HCT116 (cell line): ENCODE measurements at regions not wholly inside any gene's neighbourhood (a gene's known extent, or its start where the extent isn't known, plus 50 kb on each side); places are given as distances from the start of the nearest gene placed in this dataset.
A peak's percentile ranks its signal among the peaks of the same experiment; 100 is the strongest.
"Not testable (repeated sequence)": the region's sequence is repeated elsewhere in the genome, so short reads cannot be mapped to it uniquely, and the experiment has no call there.

Experiments
- ATAC-seq: fragments of 200-7000 bp; cut with Tn5 transposase; 2 replicates; pipeline ENCODE4 v1.9.1; 2020; ENCODE audit warnings: mild to moderate bottlenecking, moderate library complexity
- BruUV-seq: library from RNA; stranded (reverse); fragments of 400-500 nt; replicated peaks from 2 replicates; lab custom pipeline; 2021; lab: Mats Ljungman, UMichigan
- CTCF ChIA-PET: fragments of 300-600 bp; sonication (Branson Sonifier 250); formaldehyde crosslinking; loops from one replicate; lab custom pipeline; 2021; ENCODE audit warnings: antibody characterized with exemption; lab: Charles Lee
- POLR2A ChIA-PET: fragments of 300-600, 350-600 bp; sonication (Branson Sonifier 250); formaldehyde crosslinking; loops from one replicate; lab custom pipeline; 2021; ENCODE audit warnings: antibody characterized with exemption; lab: Charles Lee
- RAD21 ChIA-PET, 2 experiments: fragments of 300-600 bp; sonication (Branson Sonifier 250); formaldehyde crosslinking; loops; one replicate each; lab custom pipeline; 2023; ENCODE audit warnings: low total read pairs in 2 of 2; ENCODE audit not compliant: uncharacterized antibody in 2 of 2, unreplicated experiment in 2 of 2, low non-redundant PET in 1 of 2; lab: Charles Lee
- DNase-seq: peaks from one replicate; pipeline ENCODE4 v3.0.0-alpha.2; 2010; ENCODE audit warnings: low read depth, low spot score
- H2AFZ ChIP-seq: fragments of 200-600 bp; shearing (Covaris generic), sonication (generic); 2 replicates; pipeline ENCODE4 v1.6.1; 2017; ENCODE audit warnings: low read depth, mixed run types, mixed read lengths, antibody characterized with exemption, low read length; ENCODE audit not compliant: poor library complexity, severe bottlenecking
- H3K27ac ChIP-seq: 2 replicates; pipeline ENCODE4 v1.5.1; 2012; ENCODE audit warnings: low read depth, low read length
- H3K27me3 ChIP-seq: fragments of 200-600 bp; sonication (generic); 2 replicates; pipeline ENCODE4 v1.6.1; 2016; ENCODE audit warnings: mixed run types, low read length, mixed read lengths; ENCODE audit not compliant: insufficient read depth
- H3K36me3 ChIP-seq, 2 experiments: fragments of 200-500 bp in 1 of 2; fragments of 200-600 bp in 1 of 2; sonication (Bioruptor generic) in 1 of 2; sonication (generic) in 1 of 2; 2 replicates each; pipeline versions ENCODE4 v1.5.1 to v1.6.1; 2014 to 2016; ENCODE audit warnings: low read length in 2 of 2, inconsistent platforms in 1 of 2, mixed read lengths in 1 of 2, mixed run types in 1 of 2; ENCODE audit not compliant: insufficient read depth in 2 of 2, control insufficient read depth in 1 of 2
- H3K4me1 ChIP-seq, 2 experiments: fragments of 200-600 bp in 1 of 2; sonication (generic) in 1 of 2; 2 replicates each; pipeline versions ENCODE4 v1.5.1 to v1.6.1; 2012 to 2017; ENCODE audit warnings: low read length in 2 of 2, inconsistent platforms in 1 of 2, mild to moderate bottlenecking in 1 of 2, mixed read lengths in 1 of 2, mixed run types in 1 of 2, moderate library complexity in 1 of 2; ENCODE audit not compliant: insufficient read depth in 2 of 2, control insufficient read depth in 1 of 2
- H3K4me2 ChIP-seq: fragments of 200-600 bp; sonication (generic); 2 replicates; pipeline ENCODE4 v1.6.1; 2017; ENCODE audit warnings: mixed run types, low read length, mixed read lengths
- H3K4me3 ChIP-seq, 2 experiments: fragments of 200-600 bp in 1 of 2; sonication (generic) in 1 of 2; replicated peaks in 1 of 2; 2 replicates each; pipeline ENCODE4 v1.5.1; 2011 to 2016; ENCODE audit warnings: low read length in 2 of 2, control low read depth in 1 of 2, low read depth in 1 of 2, mild to moderate bottlenecking in 1 of 2, mixed read lengths in 1 of 2, mixed run types in 1 of 2
- H3K79me2 ChIP-seq: fragments of 200-600 bp; sonication (generic); 2 replicates; pipeline ENCODE4 v1.6.1; 2017; ENCODE audit warnings: mild to moderate bottlenecking, mixed run types, low read length, moderate library complexity, mixed read lengths; ENCODE audit not compliant: insufficient read depth
- H3K9ac ChIP-seq: fragments of 200-600 bp; sonication (generic); 2 replicates; pipeline ENCODE4 v1.6.1; 2016; ENCODE audit warnings: low read length, mixed read lengths
- H3K9me2 ChIP-seq: fragments of 200-600 bp; sonication (generic), shearing (Covaris generic); 2 replicates; pipeline ENCODE4 v1.6.1; 2017; ENCODE audit warnings: mixed run types, mild to moderate bottlenecking, moderate library complexity; ENCODE audit not compliant: insufficient read depth
- H3K9me3 ChIP-seq, 2 experiments: fragments of 200-500 bp in 1 of 2; fragments of 200-600 bp in 1 of 2; sonication (Bioruptor generic) in 1 of 2; sonication (generic) in 1 of 2; 2 replicates each; pipeline ENCODE4 v1.6.1; 2014 to 2017; ENCODE audit warnings: low read length in 2 of 2, mixed read lengths in 2 of 2, inconsistent platforms in 1 of 2, low read depth in 1 of 2, mild to moderate bottlenecking in 1 of 2, mixed run types in 1 of 2, moderate library complexity in 1 of 2; ENCODE audit not compliant: control insufficient read depth in 1 of 2, insufficient read depth in 1 of 2
- H4K20me1 ChIP-seq: fragments of 200-600 bp; sonication (generic), shearing (Covaris generic); 2 replicates; pipeline ENCODE4 v1.6.1; 2017; ENCODE audit warnings: mixed run types, mild to moderate bottlenecking, moderate library complexity; ENCODE audit not compliant: insufficient read depth
- CEBPB ChIP-seq: IDR thresholded peaks from 2 replicates; pipeline ENCODE4 v1.6.1; 2012; ENCODE audit warnings: low read depth
- EZH2phosphoT487 ChIP-seq: fragments of 200-600 bp; IDR thresholded peaks from 2 replicates; pipeline ENCODE4 v1.6.1; 2018; ENCODE audit warnings: antibody characterized with exemption, borderline replicate concordance
- RAD21 ChIP-seq: IDR thresholded peaks from 2 replicates; pipeline ENCODE4 v1.6.1; 2012; ENCODE audit warnings: low read depth, mild to moderate bottlenecking
- SP1 ChIP-seq: IDR thresholded peaks from 2 replicates; pipeline ENCODE4 v1.6.1; 2012; ENCODE audit warnings: low read depth
- SRF ChIP-seq: IDR thresholded peaks from 2 replicates; pipeline ENCODE4 v1.6.1; 2012; ENCODE audit warnings: low read depth
- TCF7L2 ChIP-seq: IDR thresholded peaks from 2 replicates; pipeline ENCODE4 v1.7.0; 2011; ENCODE audit warnings: borderline replicate concordance, inconsistent platforms; ENCODE audit not compliant: insufficient read depth, insufficient read length; ENCODE audit errors: extremely low read depth
- ZNF274 ChIP-seq: fragments of 200-500 bp; sonication (Bioruptor generic); IDR thresholded peaks from 2 replicates; pipeline ENCODE4 v1.6.1; 2014; ENCODE audit warnings: mild to moderate bottlenecking, low read depth, low read length, inconsistent platforms
- intact Hi-C: fragments of 100-400 bp; cut with micrococcal nuclease; formaldehyde crosslinking; loops from 2 replicates; pipeline ENCODE4 v1.10.0; 2022

DNA sequence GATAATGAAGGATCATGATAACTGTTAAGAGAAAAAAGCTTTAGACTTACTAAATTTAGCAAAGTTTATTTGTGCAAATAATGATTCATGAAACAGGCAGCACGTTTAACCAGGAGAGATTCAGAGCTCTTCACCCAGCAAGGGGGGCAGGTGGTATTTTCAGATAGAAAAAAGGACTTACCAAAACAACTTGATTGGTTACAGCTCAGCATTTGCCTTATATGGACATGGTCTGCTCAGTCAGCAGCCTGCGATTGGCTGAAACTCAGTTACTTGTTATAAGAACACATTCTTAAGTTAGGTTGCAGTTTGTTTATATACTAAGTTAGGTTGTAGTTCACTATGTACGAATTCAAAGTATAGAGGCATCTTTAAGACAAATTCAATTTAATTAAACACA, 165.6 kb downstream of the DUSP10 start:
- H3K4me3 ChIP-seq = no peak overlapping the region
- no peaks in the 10 kb centered on the region for H3K4me1 ChIP-seq
- no peaks in the 10 kb centered on the region for H3K36me3 ChIP-seq
- no peak for DNase-seq
- no TSS peak for BruUV-seq
- H3K27me3 ChIP-seq = no peaks in the 10 kb centered on the region
- H3K9me3 ChIP-seq = no peaks in the 10 kb centered on the region
- ATAC-seq = no peak; the same call in 1 of the 2 replicates
- RAD21 ChIA-PET = no interaction called here
- intact Hi-C loops = no loop called here
- TF ChIP-seq SRF (peak; percentile 81), CEBPB (no peak)
- TF ChIP-seq, all 23 proteins: peak for 1
- ChIA-PET POLR2A (no interaction called here), CTCF (no interaction called here)
- Histone ChIP-seq H3K9me2 (no peaks in the 10 kb centered on the region), H3K4me2 (no peak overlapping the region), H3K27ac (no peak overlapping the region), H3K9ac (no peak overlapping the region), H3K79me2 (no peaks in the 10 kb centered on the region), H4K20me1 (no peaks in the 10 kb centered on the region), H2AFZ (no peak overlapping the region)

DNA sequence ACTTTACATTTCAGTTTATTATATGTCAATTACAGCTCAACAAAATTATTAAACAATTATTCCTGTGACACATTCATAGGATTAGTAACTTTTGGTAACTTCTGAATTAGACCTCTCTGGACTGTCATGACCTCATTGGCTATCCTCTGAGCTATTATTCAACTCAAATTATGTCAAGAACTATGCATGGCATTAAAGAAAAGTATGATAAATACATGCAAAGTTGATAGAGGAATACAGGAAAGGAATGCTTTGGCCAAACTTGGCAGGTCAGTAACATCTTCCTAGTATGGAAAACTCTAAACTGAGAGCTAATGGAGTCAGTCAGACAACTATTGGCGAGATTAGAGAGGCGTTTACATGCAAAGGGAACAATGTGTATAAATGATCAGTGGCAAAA, 158.4 kb downstream of the DUSP10 start:
- Histone ChIP-seq H3K79me2 (no peaks in the 10 kb centered on the region), H3K4me1 (no peaks in the 10 kb centered on the region), H3K36me3 (no peaks in the 10 kb centered on the region), H2AFZ (no peak overlapping the region), H3K4me2 (no peak overlapping the region), H3K4me3 (no peak overlapping the region), H3K9me3 (no peaks in the 10 kb centered on the region), H3K9me2 (no peaks in the 10 kb centered on the region), H3K27ac (no peak overlapping the region), H3K9ac (no peak overlapping the region), H4K20me1 (no peaks in the 10 kb centered on the region), H3K27me3 (no peaks in the 10 kb centered on the region)
- no TSS peak for BruUV-seq
- TF ChIP-seq EZH2phosphoT487 = no peak
- no peak for TF ChIP-seq RAD21
- TF ChIP-seq SP1 = no peak
- TF ChIP-seq TCF7L2 = no peak
- no peak for TF ChIP-seq ZNF274
- ATAC-seq (no peak), DNase-seq (no peak)
- CTCF ChIA-PET = no interaction called here
- POLR2A ChIA-PET = no interaction called here
- intact Hi-C loops = no loop called here
- RAD21 ChIA-PET = no interaction called here

DNA sequence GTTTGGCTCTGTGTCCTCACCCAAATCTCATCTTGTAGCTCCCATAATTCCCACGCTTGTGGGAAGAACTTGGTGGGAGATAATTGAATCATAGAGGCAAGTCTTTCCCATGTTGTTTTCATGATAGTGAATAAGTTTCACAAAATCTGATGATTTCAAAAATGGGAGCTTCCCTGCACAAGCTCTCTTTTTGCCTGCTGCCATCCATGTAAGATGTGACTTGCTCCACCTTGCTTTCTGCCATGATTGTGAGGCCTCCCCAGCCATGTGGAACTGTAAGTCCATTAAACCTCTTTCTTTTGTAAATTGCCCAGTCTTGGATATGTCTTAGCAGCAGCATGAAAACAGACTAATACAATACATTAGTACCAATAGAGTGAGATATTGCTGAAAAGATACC, 154.9 kb downstream of the DUSP10 start:
- DNase-seq, H4K20me1 ChIP-seq, intact Hi-C loops, CTCF ChIA-PET, H3K4me2 ChIP-seq, RAD21 ChIA-PET, H3K4me3 ChIP-seq, POLR2A ChIA-PET, H3K9ac ChIP-seq, H3K27ac ChIP-seq, H2AFZ ChIP-seq, H3K36me3 ChIP-seq, BruUV-seq, H3K9me2 ChIP-seq, H3K9me3 ChIP-seq, ATAC-seq, H3K79me2 ChIP-seq, H3K4me1 ChIP-seq, H3K27me3 ChIP-seq: not testable (repeated sequence)

DNA sequence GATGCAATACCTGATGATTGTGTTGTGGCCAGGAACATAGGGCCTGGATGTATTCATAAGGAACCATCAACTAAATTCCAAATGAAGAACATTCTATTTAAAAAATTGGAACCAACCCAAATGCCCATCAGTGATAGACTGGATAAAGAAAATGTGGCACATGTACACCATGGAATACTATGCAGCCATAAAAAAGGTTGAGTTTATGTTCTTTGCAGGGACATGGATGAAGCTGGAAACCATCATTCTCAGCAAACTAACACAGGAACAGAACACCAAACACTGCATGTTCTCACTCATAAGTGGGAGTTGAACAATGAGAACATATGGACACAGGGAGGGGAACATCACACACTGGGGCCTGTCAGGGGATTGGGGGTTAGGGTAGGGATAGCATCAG, 150.6 kb downstream of the DUSP10 start:
- intact Hi-C loops, H3K4me3 ChIP-seq, CTCF ChIA-PET, POLR2A ChIA-PET, BruUV-seq, H3K4me1 ChIP-seq, H2AFZ ChIP-seq, H3K9me3 ChIP-seq, H3K27me3 ChIP-seq, H3K4me2 ChIP-seq, H3K36me3 ChIP-seq, H3K79me2 ChIP-seq, H4K20me1 ChIP-seq, ATAC-seq, H3K27ac ChIP-seq, RAD21 ChIA-PET, H3K9me2 ChIP-seq, DNase-seq, H3K9ac ChIP-seq: not testable (repeated sequence)
